ENCODE measurements at regions not wholly inside any gene's neighbourhood (a gene's known extent, or its start where the extent isn't known, plus 50 kb on each side); places are given as distances from the start of the nearest gene placed in this dataset.

DNA sequence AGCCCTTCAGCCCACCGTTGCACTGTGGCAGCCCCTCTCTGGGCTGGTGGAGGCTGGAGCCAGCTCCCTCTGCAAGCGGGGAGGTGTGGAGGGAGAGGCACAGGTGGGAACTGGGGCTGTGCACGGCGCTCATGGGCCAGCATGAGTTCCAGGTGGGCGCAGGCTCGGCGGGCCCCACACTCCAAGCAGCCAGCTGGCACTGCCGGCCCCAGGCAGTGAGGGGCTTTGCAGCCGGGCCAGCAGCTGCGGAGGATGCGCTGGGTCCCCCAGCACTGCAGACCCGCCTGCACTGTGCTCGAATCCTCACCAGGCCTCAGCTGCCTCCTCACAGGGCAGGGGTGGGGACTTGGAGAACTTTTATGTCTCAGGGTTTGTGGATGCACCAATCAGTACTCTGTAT lies 1354.8 kb upstream of the IGFBP7 start:
- no peak for TF ChIP-seq CTCF (IDR thresholded peaks at IDR 0.05; ENCODE audit: borderline replicate concordance, control extremely low read depth, extremely low read depth, insufficient read depth, missing control alignments)
- in situ Hi-C loops (cut with MboI; ENCODE audit: low sequenced_read_pairs, unreplicated experiment): no loop called here
- no peak for DNase-seq (ENCODE audit: low spot score)

DNA sequence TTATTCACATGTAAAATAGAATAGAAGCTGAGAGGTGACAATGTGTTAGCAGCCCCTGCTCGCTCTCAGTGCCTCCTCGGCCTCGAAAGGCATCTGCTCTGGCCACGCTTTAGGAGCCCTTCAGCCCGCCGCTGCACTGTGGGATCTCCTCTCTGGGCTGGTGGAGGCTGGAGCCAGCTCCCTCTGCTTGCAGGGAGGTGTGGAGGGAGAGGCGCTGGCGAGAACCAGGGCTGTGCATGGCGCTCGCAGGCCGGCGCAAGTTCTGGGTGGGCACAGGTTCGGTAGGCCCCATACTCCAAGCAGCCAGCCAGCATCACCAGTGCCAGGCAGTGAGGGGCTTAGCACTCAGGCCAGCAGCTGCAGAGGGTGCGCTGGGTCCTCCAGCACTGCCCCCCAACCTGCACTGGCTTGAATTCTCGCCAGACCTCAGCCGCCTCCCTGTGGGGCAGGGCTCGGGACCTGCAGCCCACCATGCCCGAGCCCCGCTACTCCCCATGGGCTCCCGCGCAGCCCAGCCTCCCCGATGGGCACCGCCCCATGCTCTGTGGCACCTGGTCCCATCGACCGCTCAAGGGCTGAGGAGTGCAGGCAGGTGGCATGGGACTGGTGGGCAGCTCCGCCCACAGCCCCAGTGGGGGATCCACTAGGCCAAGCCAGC lies 1346.7 kb upstream of the IGFBP7 start:
- no peak for DNase-seq (ENCODE audit: low spot score)
- TF ChIP-seq CTCF (IDR thresholded peaks at IDR 0.05; ENCODE audit: borderline replicate concordance, control extremely low read depth, extremely low read depth, insufficient read depth, missing control alignments): no peak
- in situ Hi-C loops (cut with MboI; ENCODE audit: low sequenced_read_pairs, unreplicated experiment): no loop called here

- TF ChIP-seq CTCF (IDR thresholded peaks at IDR 0.05; ENCODE audit: borderline replicate concordance, control extremely low read depth, extremely low read depth, insufficient read depth, missing control alignments): no peak
- DNase-seq (ENCODE audit: low spot score): no peak
- in situ Hi-C loops (cut with MboI; ENCODE audit: low sequenced_read_pairs, unreplicated experiment): no loop called here
Measured at GRCh38 chr4:58453956-58454355, 1343.8 kb upstream of the IGFBP7 start.

GRCh38 chr4:58451707-58452106 lies 1341.5 kb upstream of the IGFBP7 start:
- DNase-seq (ENCODE audit: low spot score): no peak
- TF ChIP-seq CTCF (IDR thresholded peaks at IDR 0.05; ENCODE audit: borderline replicate concordance, control extremely low read depth, extremely low read depth, insufficient read depth, missing control alignments): no peak
- in situ Hi-C loops (cut with MboI; ENCODE audit: low sequenced_read_pairs, unreplicated experiment): no loop called here

DNA sequence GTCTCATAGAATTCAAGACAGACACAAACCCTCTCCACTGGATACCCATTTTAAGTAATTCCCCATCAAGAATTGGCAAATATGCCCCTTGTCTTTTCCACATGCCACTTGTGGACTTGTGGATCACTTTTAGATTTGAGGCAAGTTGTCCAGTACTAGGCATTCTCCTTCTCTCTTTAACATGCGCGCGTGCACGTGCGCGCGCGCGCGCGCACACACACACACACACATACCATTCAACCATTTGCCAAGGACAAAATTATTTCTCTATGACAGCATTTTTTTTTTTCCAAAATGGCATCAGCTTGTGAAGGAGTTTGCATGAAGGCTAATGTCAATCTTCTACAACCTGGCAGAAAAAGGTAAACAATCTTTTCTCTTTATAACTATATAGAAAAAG lies 1325.7 kb upstream of the IGFBP7 start:
- in situ Hi-C loops (cut with MboI; ENCODE audit: low sequenced_read_pairs, unreplicated experiment): no loop called here
- no peak for TF ChIP-seq CTCF (IDR thresholded peaks at IDR 0.05; ENCODE audit: borderline replicate concordance, control extremely low read depth, extremely low read depth, insufficient read depth, missing control alignments)
- no peak for DNase-seq (ENCODE audit: low spot score)

- DNase-seq (ENCODE audit: low spot score): no peak
- TF ChIP-seq CTCF (IDR thresholded peaks at IDR 0.05; ENCODE audit: borderline replicate concordance, control extremely low read depth, extremely low read depth, insufficient read depth, missing control alignments): no peak
- in situ Hi-C loops (cut with MboI; ENCODE audit: low sequenced_read_pairs, unreplicated experiment): no loop called here
Measured at GRCh38 chr4:58413849-58414248, 1303.7 kb upstream of the IGFBP7 start.
